HepG2 (cell line): ENCODE measurements at regions not wholly inside any gene's neighbourhood (a gene's known extent, or its start where the extent isn't known, plus 50 kb on each side); places are given as distances from the start of the nearest gene placed in this dataset.
"Not testable (repeated sequence)": the region's sequence is repeated elsewhere in the genome, so short reads cannot be mapped to it uniquely, and the experiment has no call there.

Experiments
- ATAC-seq: fragments of 200-7000 bp; cut with Tn5 transposase; 3 replicates; pipeline ENCODE4 v1.9.1; 2020; ENCODE audit warnings: mild to moderate bottlenecking, moderate library complexity
- BruUV-seq: library from RNA; stranded (reverse); fragments of 400-500 nt; replicated peaks from 2 replicates; lab custom pipeline; 2021; lab: Mats Ljungman, UMichigan
- CTCF ChIA-PET: fragments of 300-600 bp; formaldehyde crosslinking; extraction: SDS; loops from one replicate; lab custom pipeline; 2021; ENCODE audit warnings: low total read pairs, inconsistent platforms, low intra/inter-chr PET ratio; lab: Yijun Ruan, JAX
- POLR2A ChIA-PET: fragments of 350-600 bp; sonication (Branson Sonifier 250); formaldehyde crosslinking; loops from one replicate; lab custom pipeline; 2020; ENCODE audit warnings: antibody characterized with exemption, inconsistent platforms; lab: Yijun Ruan, JAX
- DNase-seq: peaks from one replicate; pipeline ENCODE4 v3.0.0-alpha.2; 2015; ENCODE audit warnings: low spot score
- FAIRE-seq: peaks from 3 replicates; lab custom pipeline; 2011; peaks lifted over from hg19 to GRCh38; lab: Jason Lieb, UNC
- H2AFZ ChIP-seq: one replicate; pipeline ENCODE4 v1.6.1; 2011; ENCODE audit warnings: low read length, inconsistent platforms
- H3K27ac ChIP-seq: fragments of 300-600 bp; 3 replicates; pipeline ENCODE4 v1.8.0; 2011; ENCODE audit warnings: mixed run types, mild to moderate bottlenecking, mixed read lengths, low read length, inconsistent platforms; ENCODE audit not compliant: insufficient read depth; ENCODE audit errors: extremely low read length
- H3K27me3 ChIP-seq, 2 experiments: fragments of 200-600 bp in 1 of 2; 2 replicates in 1 of 2; 3 replicates in 1 of 2; pipeline versions ENCODE4 v1.6.0 to v1.8.0; 2011; ENCODE audit warnings: low read length in 2 of 2, mild to moderate bottlenecking in 2 of 2, moderate library complexity in 2 of 2, inconsistent platforms in 1 of 2; ENCODE audit not compliant: insufficient read depth in 2 of 2, control insufficient read depth in 1 of 2
- H3K36me3 ChIP-seq, 2 experiments: fragments of 200-600 bp in 1 of 2; replicated peaks in 1 of 2; 2 replicates in 1 of 2; 3 replicates in 1 of 2; pipeline versions ENCODE4 v1.5.1 to v1.8.0; 2011; ENCODE audit warnings: low read length in 2 of 2, inconsistent platforms in 1 of 2; ENCODE audit not compliant: insufficient read depth in 2 of 2, control insufficient read depth in 1 of 2
- H3K4me1 ChIP-seq: 2 replicates; pipeline ENCODE4 v1.5.1; 2012; ENCODE audit warnings: low read length, inconsistent platforms; ENCODE audit not compliant: insufficient read depth
- H3K4me2 ChIP-seq: 2 replicates; pipeline ENCODE4 v1.6.0; 2011; ENCODE audit warnings: low read depth, low read length, inconsistent platforms
- H3K4me3 ChIP-seq, 3 experiments: fragments of 200-600 bp in 1 of 3; sonication (generic), shearing (Covaris generic) in 1 of 3; replicated peaks in 1 of 3; 2 replicates each; pipeline ENCODE4 v1.5.1; 2011 to 2016; ENCODE audit warnings: low read length in 3 of 3, inconsistent platforms in 2 of 3, low read depth in 2 of 3, mild to moderate bottlenecking in 2 of 3, control low read depth in 1 of 3, mixed read lengths in 1 of 3; ENCODE audit not compliant: insufficient read depth in 1 of 3
- H3K79me2 ChIP-seq: one replicate; pipeline ENCODE4 v1.6.1; 2011; ENCODE audit warnings: low read length, inconsistent platforms; ENCODE audit not compliant: insufficient read depth
- H3K9ac ChIP-seq: 2 replicates; pipeline ENCODE4 v1.6.0; 2011; ENCODE audit warnings: mild to moderate bottlenecking, low read depth, low read length, inconsistent platforms; ENCODE audit not compliant: insufficient read depth
- H3K9me3 ChIP-seq: 2 replicates; pipeline ENCODE4 v1.5.1; 2012; ENCODE audit warnings: mild to moderate bottlenecking, low read length
- H4K20me1 ChIP-seq: 2 replicates; pipeline ENCODE4 v1.6.0; 2011; ENCODE audit warnings: inconsistent platforms, mild to moderate bottlenecking, low read length, moderate library complexity; ENCODE audit not compliant: insufficient read depth
- ELF1 ChIP-seq: sonication (generic); formaldehyde crosslinking; IDR thresholded peaks from 2 replicates; pipeline ENCODE4 v1.4.0; 2020; ENCODE audit warnings: missing genetic modification reagents
- FLYWCH1 ChIP-seq: sonication (generic); formaldehyde crosslinking; IDR thresholded peaks from 2 replicates; pipeline ENCODE4 v1.8.1; 2023; ENCODE audit warnings: mild to moderate bottlenecking, missing genetic modification reagents
- HHEX ChIP-seq: IDR thresholded peaks from 2 replicates; pipeline ENCODE4 v1.6.1; 2016; ENCODE audit warnings: control low read depth
- IKZF5 ChIP-seq: IDR thresholded peaks from 2 replicates; pipeline ENCODE4 v1.6.1; 2018; ENCODE audit warnings: missing genetic modification reagents, mild to moderate bottlenecking, missing compliant biosample characterization
- MIER3 ChIP-seq: IDR thresholded peaks from 2 replicates; pipeline ENCODE4 v1.6.1; 2016; ENCODE audit warnings: missing compliant biosample characterization, borderline replicate concordance
- MZF1 ChIP-seq: sonication (generic); formaldehyde crosslinking; IDR thresholded peaks from 2 replicates; pipeline ENCODE4 v1.8.1; 2023; ENCODE audit warnings: mild to moderate bottlenecking, missing genetic modification reagents, borderline replicate concordance
- ZNF609 ChIP-seq: sonication (generic); formaldehyde crosslinking; IDR thresholded peaks from 2 replicates; pipeline ENCODE4 v1.4.0; 2020; ENCODE audit warnings: mild to moderate bottlenecking, missing genetic modification reagents, borderline replicate concordance
- ZNF83 ChIP-seq: sonication (generic); formaldehyde crosslinking; IDR thresholded peaks from 2 replicates; pipeline ENCODE4 v1.4.0; 2020; ENCODE audit warnings: missing genetic modification reagents, mild to moderate bottlenecking, borderline replicate concordance
- WGBS: methylation state at CpG from one replicate; pipeline ENCODE4 v1.1.6; 2017; ENCODE audit warnings: low lambda C conversion rate; 5-methylcytosine and 5-hydroxymethylcytosine counted together
- in situ Hi-C: cut with HindIII; loops from 2 replicates; pipeline ENCODE4 v1.10.0; 2017; ENCODE audit warnings: low pct_unique_long_range_greater_than_20kb; ENCODE audit not compliant: extremely low pct_ligation_motif_present
- intact Hi-C: fragments of 100-400 bp; cut with micrococcal nuclease; formaldehyde crosslinking; loops from one replicate; pipeline ENCODE4 v1.10.0; 2022; ENCODE audit not compliant: unreplicated experiment

GRCh38 chr15:53122818-53123217 lies 332.7 kb upstream of the ONECUT1 start:
- intact Hi-C loops = no loop called here
- Histone ChIP-seq H3K4me3 (no peak overlapping the region), H3K36me3 (no peaks in the 10 kb centered on the region), H2AFZ (no peak overlapping the region), H3K4me2 (no peak overlapping the region), H3K9me3 (no peaks in the 10 kb centered on the region), H3K79me2 (no peaks in the 10 kb centered on the region), H3K27ac (no peak overlapping the region), H3K27me3 (no peaks in the 10 kb centered on the region; a peak in 1 of 5 replicates), H4K20me1 (no peaks in the 10 kb centered on the region), H3K9ac (no peak overlapping the region), H3K4me1 (no peaks in the 10 kb centered on the region)
- 0% methylated on average over 2 of the region's 2 CpGs for WGBS
- FAIRE-seq (no peak), ATAC-seq (no peak), DNase-seq (no peak)
- POLR2A ChIA-PET = no interaction called here
- TF ChIP-seq MIER3 (CRISPR knock-in tag) = no peak
- TF ChIP-seq IKZF5 (CRISPR knock-in tag) = no peak
- no peak for TF ChIP-seq ELF1 (CRISPR knock-in tag)
- TF ChIP-seq ZNF609 (CRISPR knock-in tag) = no peak
- no peak for TF ChIP-seq ZNF83 (CRISPR knock-in tag)
- TF ChIP-seq FLYWCH1 (CRISPR knock-in tag) = no peak
- no peak for TF ChIP-seq HHEX (CRISPR knock-in tag)
- no peak for TF ChIP-seq MZF1 (CRISPR knock-in tag)
- CTCF ChIA-PET = no interaction called here
- in situ Hi-C loops = no loop called here
- BruUV-seq = no TSS peak

GRCh38 chr15:53116915-53117314 lies 326.8 kb upstream of the ONECUT1 start:
- H3K9ac ChIP-seq, H2AFZ ChIP-seq, H4K20me1 ChIP-seq, H3K9me3 ChIP-seq, FAIRE-seq, CTCF ChIA-PET, H3K4me2 ChIP-seq, in situ Hi-C loops, intact Hi-C loops, H3K27me3 ChIP-seq, H3K4me3 ChIP-seq, ATAC-seq, H3K79me2 ChIP-seq, POLR2A ChIA-PET, H3K36me3 ChIP-seq, BruUV-seq, DNase-seq, H3K27ac ChIP-seq: not testable (repeated sequence)
- H3K4me1 ChIP-seq = peaks cover 23% of the 10 kb centered on the region
